ENCODE measurements at regions not wholly inside any gene's neighbourhood (a gene's known extent, or its start where the extent isn't known, plus 50 kb on each side); places are given as distances from the start of the nearest gene placed in this dataset.

DNA sequence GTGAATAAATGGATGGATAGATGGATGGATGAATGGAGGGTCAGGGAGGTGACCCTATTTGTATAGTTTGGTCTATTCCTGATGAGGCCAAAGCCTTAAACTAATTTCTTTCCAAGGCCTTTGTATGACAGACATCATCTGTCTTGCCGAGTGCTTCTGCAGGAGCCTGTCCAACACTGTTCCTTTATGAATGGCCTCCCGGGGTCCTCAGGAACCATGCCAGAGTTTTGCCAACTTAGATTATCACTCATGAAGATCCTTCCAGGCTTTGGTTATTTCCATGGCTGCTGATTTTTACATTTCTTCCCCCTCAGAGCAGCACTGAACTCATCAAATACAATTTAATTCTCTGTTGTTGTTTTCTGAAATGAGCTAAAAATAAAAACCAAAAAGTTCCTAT is 133.0 kb upstream of the SOX2 start:
- TF ChIP-seq, protein P1, sequence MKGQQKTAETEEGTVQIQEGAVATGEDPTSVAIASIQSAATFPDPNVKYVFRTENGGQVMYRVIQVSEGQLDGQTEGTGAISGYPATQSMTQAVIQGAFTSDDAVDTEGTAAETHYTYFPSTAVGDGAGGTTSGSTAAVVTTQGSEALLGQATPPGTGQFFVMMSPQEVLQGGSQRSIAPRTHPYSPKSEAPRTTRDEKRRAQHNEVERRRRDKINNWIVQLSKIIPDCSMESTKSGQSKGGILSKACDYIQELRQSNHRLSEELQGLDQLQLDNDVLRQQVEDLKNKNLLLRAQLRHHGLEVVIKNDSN (IDR thresholded peaks at IDR 0.05) = no peak
- TF ChIP-seq YY1 (IDR thresholded peaks at IDR 0.05; ENCODE audit: low read depth) = no peak
- TF ChIP-seq EGR1 (IDR thresholded peaks at IDR 0.05) = no peak
- TF ChIP-seq TEAD4 (IDR thresholded peaks at IDR 0.05) = no peak
- TF ChIP-seq TAF1 (IDR thresholded peaks at IDR 0.05; ENCODE audit: low read depth) = no peak
- TF ChIP-seq CEBPB (IDR thresholded peaks at IDR 0.05) = no peak
- TF ChIP-seq FOXM1 (IDR thresholded peaks at IDR 0.05; ENCODE audit: borderline replicate concordance, low read depth) = no peak
- TF ChIP-seq ZBTB7A (IDR thresholded peaks at IDR 0.05; ENCODE audit: low read depth) = no peak
- TF ChIP-seq NFIC (IDR thresholded peaks at IDR 0.05) = no peak
- TF ChIP-seq TCF12 (IDR thresholded peaks at IDR 0.05; ENCODE audit: low read depth) = no peak
- TF ChIP-seq, protein P2, sequence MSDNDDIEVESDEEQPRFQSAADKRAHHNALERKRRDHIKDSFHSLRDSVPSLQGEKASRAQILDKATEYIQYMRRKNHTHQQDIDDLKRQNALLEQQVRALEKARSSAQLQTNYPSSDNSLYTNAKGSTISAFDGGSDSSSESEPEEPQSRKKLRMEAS (IDR thresholded peaks at IDR 0.05) = no peak
- no peak for TF ChIP-seq EP300 (IDR thresholded peaks at IDR 0.05; ENCODE audit: borderline replicate concordance)
- TF ChIP-seq, protein P3, sequence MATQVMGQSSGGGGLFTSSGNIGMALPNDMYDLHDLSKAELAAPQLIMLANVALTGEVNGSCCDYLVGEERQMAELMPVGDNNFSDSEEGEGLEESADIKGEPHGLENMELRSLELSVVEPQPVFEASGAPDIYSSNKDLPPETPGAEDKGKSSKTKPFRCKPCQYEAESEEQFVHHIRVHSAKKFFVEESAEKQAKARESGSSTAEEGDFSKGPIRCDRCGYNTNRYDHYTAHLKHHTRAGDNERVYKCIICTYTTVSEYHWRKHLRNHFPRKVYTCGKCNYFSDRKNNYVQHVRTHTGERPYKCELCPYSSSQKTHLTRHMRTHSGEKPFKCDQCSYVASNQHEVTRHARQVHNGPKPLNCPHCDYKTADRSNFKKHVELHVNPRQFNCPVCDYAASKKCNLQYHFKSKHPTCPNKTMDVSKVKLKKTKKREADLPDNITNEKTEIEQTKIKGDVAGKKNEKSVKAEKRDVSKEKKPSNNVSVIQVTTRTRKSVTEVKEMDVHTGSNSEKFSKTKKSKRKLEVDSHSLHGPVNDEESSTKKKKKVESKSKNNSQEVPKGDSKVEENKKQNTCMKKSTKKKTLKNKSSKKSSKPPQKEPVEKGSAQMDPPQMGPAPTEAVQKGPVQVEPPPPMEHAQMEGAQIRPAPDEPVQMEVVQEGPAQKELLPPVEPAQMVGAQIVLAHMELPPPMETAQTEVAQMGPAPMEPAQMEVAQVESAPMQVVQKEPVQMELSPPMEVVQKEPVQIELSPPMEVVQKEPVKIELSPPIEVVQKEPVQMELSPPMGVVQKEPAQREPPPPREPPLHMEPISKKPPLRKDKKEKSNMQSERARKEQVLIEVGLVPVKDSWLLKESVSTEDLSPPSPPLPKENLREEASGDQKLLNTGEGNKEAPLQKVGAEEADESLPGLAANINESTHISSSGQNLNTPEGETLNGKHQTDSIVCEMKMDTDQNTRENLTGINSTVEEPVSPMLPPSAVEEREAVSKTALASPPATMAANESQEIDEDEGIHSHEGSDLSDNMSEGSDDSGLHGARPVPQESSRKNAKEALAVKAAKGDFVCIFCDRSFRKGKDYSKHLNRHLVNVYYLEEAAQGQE (IDR thresholded peaks at IDR 0.05; ENCODE audit: low read depth) = no peak
- no peak for TF ChIP-seq CREB1 (IDR thresholded peaks at IDR 0.05; ENCODE audit: low read depth)
- TF ChIP-seq RAD21 (IDR thresholded peaks at IDR 0.05; ENCODE audit: low read depth) = no peak

DNA sequence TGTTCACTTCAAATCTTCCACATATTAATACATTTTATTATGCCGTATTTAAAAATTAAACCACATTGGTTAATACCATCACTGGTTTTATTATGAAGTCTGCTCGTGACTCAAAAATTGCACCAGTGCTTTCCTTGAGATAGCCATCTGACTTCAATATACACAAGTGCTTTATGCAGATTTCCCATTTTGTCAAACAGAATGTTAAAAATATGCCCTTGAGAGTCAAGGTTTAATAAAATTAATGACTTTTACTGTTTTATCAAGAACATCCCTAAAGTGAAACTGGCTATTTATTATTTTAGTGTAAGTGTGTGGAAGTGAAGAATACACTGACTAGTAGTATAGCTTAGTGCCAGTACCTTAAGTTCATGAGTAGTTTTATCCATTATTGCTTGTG is 139.3 kb upstream of the SOX2 start:
- TF ChIP-seq FOXM1 (IDR thresholded peaks at IDR 0.05; ENCODE audit: borderline replicate concordance, low read depth) = no peak
- no peak for TF ChIP-seq NFIC (IDR thresholded peaks at IDR 0.05)
- TF ChIP-seq, protein P3 (IDR thresholded peaks at IDR 0.05; ENCODE audit: low read depth) = no peak

DNA sequence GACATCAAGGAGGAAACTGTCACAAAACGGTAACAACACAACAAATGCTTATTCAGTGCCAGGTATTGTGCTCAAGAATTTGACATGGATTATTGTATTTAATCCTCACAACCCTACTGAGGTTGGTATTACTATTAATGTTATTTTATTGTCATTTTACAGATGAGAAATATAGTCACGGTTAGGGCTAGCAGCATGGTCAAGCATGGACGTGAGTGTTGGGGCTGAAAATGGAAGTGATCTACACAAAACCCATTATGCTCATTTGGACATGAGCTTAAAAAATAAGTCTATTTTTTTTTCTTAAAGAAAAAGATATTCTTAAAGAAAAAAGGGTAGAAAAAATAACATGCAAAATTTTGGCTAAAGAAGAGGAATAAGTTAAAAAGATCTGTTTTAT is 141.3 kb upstream of the SOX2 start:
- no peak for TF ChIP-seq EGR1 (IDR thresholded peaks at IDR 0.05)
- TF ChIP-seq CEBPB (IDR thresholded peaks at IDR 0.05) = no peak
- TF ChIP-seq, protein P2 (IDR thresholded peaks at IDR 0.05) = no peak

DNA sequence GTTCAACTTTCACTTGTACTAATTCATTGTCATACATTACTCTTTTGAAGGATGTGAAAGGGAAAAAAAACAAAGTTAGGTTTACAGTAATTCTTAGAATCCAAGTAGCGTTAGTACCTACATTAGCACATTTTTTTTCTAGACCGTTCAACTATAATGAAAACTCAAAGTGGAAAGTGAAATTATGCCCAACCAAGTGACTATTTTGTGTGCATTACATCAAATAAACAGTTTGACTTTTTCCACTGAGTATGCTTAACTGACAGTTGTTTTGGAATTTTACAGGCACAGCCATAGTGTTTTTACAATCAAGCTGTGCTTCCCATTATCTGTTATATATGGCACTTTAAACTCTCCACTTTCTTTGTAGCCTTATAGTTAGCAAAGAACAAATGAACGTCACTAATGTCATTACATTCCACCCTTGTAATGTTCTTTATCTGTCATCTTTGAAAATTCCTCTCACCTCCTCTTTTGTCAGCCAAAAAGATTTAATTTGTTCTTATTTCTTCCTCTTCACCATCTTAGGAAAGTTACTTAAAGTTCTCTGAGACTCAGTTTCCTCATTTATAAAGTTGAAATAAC is 142.3 kb upstream of the SOX2 start:
- TF ChIP-seq NFIC (IDR thresholded peaks at IDR 0.05) = no peak

DNA sequence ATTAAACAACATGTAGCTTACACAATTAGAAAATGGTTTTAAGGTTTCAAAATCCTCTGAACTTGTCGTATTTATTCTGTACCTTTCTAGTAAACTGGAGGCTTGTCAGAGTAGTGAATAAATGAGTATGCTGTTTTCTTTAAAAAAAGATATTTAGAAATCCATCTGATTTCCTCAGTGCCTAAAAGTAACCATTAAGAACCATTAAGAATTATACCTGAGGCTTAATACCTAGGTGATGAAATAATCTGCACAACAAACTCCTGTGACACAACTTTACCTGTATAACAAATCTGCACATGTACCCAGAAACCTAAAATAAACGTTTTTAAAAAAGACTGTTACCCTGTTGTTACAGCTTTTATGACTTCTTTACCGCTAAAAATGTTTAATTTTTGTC is 143.0 kb upstream of the SOX2 start:
- TF ChIP-seq EGR1 (IDR thresholded peaks at IDR 0.05) (no peak), FOXM1 (IDR thresholded peaks at IDR 0.05; ENCODE audit: borderline replicate concordance, low read depth) (no peak), TEAD4 (IDR thresholded peaks at IDR 0.05) (no peak), RAD21 (IDR thresholded peaks at IDR 0.05; ENCODE audit: low read depth) (no peak), EP300 (IDR thresholded peaks at IDR 0.05; ENCODE audit: borderline replicate concordance) (no peak), YY1 (IDR thresholded peaks at IDR 0.05; ENCODE audit: low read depth) (no peak), TCF12 (IDR thresholded peaks at IDR 0.05; ENCODE audit: low read depth) (no peak), CREB1 (IDR thresholded peaks at IDR 0.05; ENCODE audit: low read depth) (no peak), ZBTB7A (IDR thresholded peaks at IDR 0.05; ENCODE audit: low read depth) (no peak), NFIC (IDR thresholded peaks at IDR 0.05) (no peak), TAF1 (IDR thresholded peaks at IDR 0.05; ENCODE audit: low read depth) (no peak), CEBPB (IDR thresholded peaks at IDR 0.05) (no peak)
- TF ChIP-seq, protein P1 (IDR thresholded peaks at IDR 0.05) = no peak
- TF ChIP-seq, protein P2 (IDR thresholded peaks at IDR 0.05) = no peak
- TF ChIP-seq, protein P3 (IDR thresholded peaks at IDR 0.05; ENCODE audit: low read depth) = no peak
